IPS-20b (cell line): ENCODE measurements at regions not wholly inside any gene's neighbourhood (a gene's known extent, or its start where the extent isn't known, plus 50 kb on each side); places are given as distances from the start of the nearest gene placed in this dataset.
"Not testable (repeated sequence)": the region's sequence is repeated elsewhere in the genome, so short reads cannot be mapped to it uniquely, and the experiment has no call there.

Experiments
- H3K27ac ChIP-seq: one replicate; pipeline ENCODE4 v1.5.1; 2013; ENCODE audit warnings: low read length
- H3K27me3 ChIP-seq: 2 replicates; pipeline ENCODE4 v1.6.1; 2013; ENCODE audit warnings: mild to moderate bottlenecking, low read length, inconsistent platforms; ENCODE audit not compliant: insufficient read depth
- H3K36me3 ChIP-seq: 2 replicates; pipeline ENCODE4 v1.6.1; 2013; ENCODE audit warnings: low read depth, mild to moderate bottlenecking, inconsistent platforms, low read length, moderate library complexity; ENCODE audit not compliant: insufficient read depth
- H3K4me1 ChIP-seq: 2 replicates; pipeline ENCODE4 v1.6.1; 2013; ENCODE audit warnings: mild to moderate bottlenecking, control low read depth, inconsistent platforms, low read length, moderate library complexity; ENCODE audit not compliant: insufficient read depth
- H3K4me3 ChIP-seq: 2 replicates; pipeline ENCODE4 v1.5.1; 2013; ENCODE audit warnings: mild to moderate bottlenecking, low read length, inconsistent platforms
- H3K9ac ChIP-seq: 2 replicates; pipeline ENCODE4 v1.6.1; 2013; ENCODE audit warnings: low read depth, mild to moderate bottlenecking, inconsistent platforms, low read length, moderate library complexity
- H3K9me3 ChIP-seq: 2 replicates; pipeline ENCODE4 v1.6.1; 2013; ENCODE audit warnings: mild to moderate bottlenecking, low read depth, low read length, inconsistent platforms; ENCODE audit not compliant: insufficient read depth

DNA sequence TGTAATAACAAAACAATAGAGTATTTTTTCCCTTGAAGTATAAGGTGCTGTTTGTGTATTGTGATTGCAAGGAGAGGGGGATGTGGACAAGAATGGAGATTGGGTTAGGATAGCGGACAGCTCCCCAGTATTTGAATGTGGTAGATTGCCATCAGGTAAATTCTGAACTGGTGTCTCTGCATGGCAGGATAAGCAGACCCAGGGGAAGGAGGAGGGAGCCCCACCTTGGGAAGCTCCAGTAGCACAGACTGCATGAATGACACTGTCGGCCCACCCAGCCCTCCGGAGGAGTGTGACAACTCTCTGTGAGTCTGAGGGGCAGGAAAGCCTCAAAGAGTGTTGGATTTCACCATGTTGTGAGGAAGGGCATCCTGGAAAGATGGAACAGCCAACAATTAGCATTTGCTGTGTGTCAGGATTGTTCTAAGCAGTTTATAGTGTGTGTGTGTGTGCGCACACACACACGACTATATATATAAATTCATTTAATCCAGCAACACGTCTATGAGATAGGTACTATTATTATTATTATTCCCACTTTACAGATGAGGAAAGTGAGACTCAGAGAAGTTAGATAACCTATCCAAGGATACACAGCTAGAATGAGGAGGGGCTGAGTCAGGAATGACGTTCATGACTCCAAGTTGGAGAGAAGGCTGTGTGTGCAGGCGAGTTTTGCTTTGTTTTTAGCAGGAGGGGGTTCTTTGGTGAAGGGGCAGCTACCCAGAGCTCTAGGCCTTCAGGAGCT, 63.4 kb upstream of the LCTL start:
- H3K4me1 ChIP-seq: peaks cover 17% of the 10 kb centered on the region
- H3K4me3 ChIP-seq: no peak overlapping the region
- H3K36me3 ChIP-seq: no peaks in the 10 kb centered on the region
- H3K9ac ChIP-seq: no peak overlapping the region
- no peaks in the 10 kb centered on the region for H3K9me3 ChIP-seq
- H3K27me3 ChIP-seq: no peaks in the 10 kb centered on the region
- no peak overlapping the region for H3K27ac ChIP-seq

DNA sequence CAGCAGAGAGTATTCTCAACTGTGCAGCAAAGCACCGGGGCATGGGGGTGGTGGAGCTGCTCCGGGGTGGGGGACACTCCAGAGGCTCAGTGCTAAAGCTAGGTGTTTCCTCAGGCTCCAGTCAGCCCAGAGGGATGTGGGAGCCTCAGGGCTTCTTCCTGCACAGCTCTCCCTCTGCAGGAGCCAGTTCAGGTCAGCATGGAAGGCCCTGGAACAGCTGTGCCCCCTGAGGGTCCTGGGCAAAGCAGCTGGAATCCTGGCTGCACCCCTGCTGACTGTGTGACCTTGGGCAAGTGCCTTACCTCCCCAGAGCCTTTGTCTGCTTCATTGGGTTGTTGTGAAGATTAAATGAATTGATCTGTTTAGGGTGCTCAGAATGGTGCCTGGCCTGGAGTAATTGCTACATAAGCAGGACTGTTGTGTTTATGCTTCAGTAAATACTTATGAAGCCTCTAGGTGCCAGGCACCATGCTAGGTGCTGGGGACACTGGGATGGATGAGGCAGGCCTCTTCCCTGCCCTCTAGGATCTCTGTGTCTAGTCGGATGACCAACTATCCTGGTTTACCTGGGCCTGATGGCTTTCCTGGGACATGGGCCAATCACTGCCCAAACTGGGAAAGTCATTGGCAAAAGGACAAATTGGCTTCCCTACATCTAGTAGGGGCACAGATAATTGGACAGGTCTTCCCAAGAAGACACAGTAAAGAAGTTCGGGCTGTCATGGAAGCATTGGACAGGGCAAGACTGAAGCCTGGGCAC, 64.2 kb upstream of the LCTL start:
- H3K27me3 ChIP-seq: no peaks in the 10 kb centered on the region
- H3K9me3 ChIP-seq: no peaks in the 10 kb centered on the region
- H3K36me3 ChIP-seq: no peaks in the 10 kb centered on the region
- no peak overlapping the region for H3K9ac ChIP-seq
- no peak overlapping the region for H3K4me3 ChIP-seq
- no peak overlapping the region for H3K27ac ChIP-seq
- peaks cover 17% of the 10 kb centered on the region for H3K4me1 ChIP-seq

DNA sequence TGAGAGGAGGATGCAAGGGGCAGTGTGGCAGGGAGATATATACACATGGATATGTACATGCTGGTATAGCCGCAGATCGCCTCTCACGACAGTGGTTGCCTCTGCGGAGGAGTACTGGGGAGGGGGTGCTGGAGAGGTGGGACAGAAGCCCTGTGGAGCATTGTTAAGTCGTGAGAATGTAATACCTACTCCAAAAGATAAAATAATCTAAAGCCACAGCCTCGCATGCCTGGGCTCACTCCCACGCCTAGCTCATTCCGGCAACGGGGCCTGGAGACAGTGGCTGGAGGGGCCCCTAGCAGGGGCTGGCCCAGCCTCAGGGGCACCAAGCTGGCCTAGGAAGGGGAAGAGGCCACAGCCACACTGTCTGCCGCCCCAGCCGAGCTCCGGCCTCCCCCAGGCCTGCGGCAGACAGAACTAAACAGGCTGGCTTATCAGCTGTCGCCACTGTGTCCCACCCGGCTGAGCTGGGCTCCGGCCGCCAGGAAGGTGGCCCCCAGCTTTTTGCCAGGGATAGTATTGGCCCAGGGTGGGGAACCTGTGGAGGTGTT, 65.1 kb upstream of the LCTL start:
- Histone ChIP-seq H3K27me3 (no peaks in the 10 kb centered on the region), H3K27ac (no peak overlapping the region), H3K4me3 (no peak overlapping the region), H3K9ac (no peak overlapping the region), H3K36me3 (no peaks in the 10 kb centered on the region), H3K4me1 (peaks cover 11% of the 10 kb centered on the region; the same call in 1 of the 2 replicates), H3K9me3 (no peaks in the 10 kb centered on the region)

DNA sequence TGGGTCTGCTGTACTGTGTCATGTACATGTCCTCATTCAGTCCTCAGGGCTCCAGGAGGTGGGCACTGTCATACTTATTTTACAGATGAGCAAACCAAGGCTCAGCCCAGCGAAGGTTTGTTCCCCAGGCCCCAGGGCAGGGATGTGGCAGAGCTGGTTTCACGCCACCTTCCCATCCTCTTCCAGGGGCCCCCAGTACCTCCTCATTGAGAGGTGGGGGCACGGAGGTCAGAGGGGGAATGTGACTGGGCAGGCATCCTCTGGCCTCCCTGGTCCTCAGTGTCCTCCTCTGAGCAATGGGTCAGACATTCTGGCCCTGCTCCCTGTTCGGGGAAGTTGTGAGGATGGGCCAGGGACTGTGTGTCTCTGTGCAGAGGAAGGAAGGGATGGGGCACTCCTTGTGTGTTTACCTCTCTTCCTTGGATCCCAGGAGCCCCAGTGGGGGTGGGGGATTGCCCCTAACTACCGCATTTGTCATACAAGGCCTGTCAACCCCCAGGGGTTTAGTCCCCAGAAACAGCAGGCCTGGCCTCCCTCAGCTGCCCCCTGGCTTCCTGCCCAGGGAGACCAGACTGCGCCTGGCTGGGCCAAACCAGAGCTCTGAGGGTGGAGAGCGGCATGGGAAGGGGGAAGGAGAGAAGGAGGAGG, 65.9 kb upstream of the LCTL start:
- no peaks in the 10 kb centered on the region for H3K36me3 ChIP-seq
- H3K4me1 ChIP-seq: peaks cover 9% of the 10 kb centered on the region; the same call in 1 of the 2 replicates
- no peaks in the 10 kb centered on the region for H3K27me3 ChIP-seq
- no peak overlapping the region for H3K9ac ChIP-seq
- H3K4me3 ChIP-seq: no peak overlapping the region
- no peak overlapping the region for H3K27ac ChIP-seq
- H3K9me3 ChIP-seq: no peaks in the 10 kb centered on the region

DNA sequence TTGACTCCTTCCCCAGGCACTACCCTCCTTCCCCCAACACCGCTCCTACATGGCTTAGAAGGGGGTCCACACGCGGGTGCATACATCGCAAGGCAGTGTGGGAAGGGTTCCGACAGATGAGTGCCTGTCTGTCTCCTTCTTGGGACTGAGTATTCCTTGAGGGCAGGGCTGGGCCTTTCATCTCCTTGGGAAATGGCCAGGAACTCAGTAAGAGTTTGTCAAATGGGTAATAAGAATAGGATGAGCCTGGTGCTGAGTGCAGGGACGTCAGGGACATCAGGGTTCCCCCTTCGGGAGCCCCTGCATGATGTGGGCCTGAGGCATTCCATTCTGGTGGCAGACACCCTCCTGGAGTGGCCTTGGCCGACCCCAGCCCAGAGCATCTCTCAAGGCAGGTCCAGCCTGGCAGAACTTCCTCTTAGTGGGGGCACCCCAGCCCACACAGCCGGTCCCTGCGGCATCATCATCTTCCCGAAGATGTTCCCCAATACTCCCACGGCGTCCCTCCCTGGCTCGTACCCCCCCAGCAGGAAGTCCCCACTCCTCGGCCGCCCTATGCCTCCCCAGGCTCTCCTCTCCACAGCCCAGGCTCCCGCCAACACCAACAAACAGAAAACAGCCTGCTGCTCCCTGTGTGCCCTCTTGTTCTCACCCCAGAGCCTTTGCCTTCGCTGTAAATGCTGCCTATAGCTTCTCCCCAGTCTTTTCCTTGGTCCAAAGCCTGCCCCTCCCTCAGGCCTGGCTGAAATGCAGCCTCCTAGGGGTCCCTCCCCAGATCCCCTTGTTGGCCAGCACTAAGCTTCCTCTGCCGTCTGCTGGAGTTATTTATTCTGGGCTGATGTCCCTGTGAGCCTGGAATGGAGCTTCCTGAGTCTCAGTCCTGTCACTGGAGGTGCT, 67.5 kb upstream of the LCTL start:
- Histone ChIP-seq H3K27me3 (no peaks in the 10 kb centered on the region), H3K27ac (no peak overlapping the region), H3K36me3 (no peaks in the 10 kb centered on the region), H3K4me1 (peaks cover 9% of the 10 kb centered on the region; the same call in 1 of the 2 replicates), H3K9me3 (no peaks in the 10 kb centered on the region), H3K4me3 (no peak overlapping the region), H3K9ac (no peak overlapping the region)

DNA sequence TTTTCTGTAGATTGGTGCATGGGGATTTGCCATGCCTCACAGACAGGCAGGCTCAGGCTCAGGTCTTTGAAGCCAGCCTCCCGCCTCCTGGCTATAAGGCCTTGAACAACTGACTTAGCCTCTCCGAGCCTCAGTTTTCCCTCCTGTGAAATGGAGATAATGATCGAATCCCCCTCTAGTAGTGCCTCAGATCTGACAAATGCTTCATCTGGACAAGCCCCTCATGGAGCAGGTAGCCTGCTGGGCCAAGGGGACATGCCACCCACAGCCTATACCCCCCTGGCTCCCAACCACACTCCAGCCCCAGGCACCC, 68.1 kb upstream of the LCTL start:
- H3K36me3 ChIP-seq: no peaks in the 10 kb centered on the region
- H3K9me3 ChIP-seq: no peaks in the 10 kb centered on the region
- no peak overlapping the region for H3K27ac ChIP-seq
- H3K27me3 ChIP-seq: no peaks in the 10 kb centered on the region
- H3K4me1 ChIP-seq: peaks cover 9% of the 10 kb centered on the region; the same call in 1 of the 2 replicates
- H3K4me3 ChIP-seq: no peak overlapping the region
- H3K9ac ChIP-seq: no peak overlapping the region

DNA sequence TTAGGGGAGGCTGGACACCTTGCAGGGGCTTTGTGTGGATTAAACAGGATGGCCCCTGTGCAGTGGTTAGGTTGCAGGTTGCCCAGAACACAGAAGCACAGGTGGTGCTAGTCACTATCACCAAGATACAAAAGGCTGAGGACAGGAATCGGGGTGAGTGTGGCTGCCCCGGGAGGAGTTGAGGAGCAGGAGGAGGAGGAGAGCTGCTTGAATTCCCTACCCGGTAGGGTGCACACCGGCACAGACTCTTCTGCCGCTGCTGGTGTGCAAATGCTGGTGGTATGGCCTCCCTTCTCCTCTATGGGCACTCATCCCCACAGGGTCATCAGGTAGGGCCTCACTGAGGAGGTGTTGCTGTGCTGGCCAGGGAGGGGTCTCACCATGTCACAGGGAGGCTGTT, 67.5 kb upstream of the SMAD6 start:
- no peaks in the 10 kb centered on the region for H3K36me3 ChIP-seq
- no peak overlapping the region for H3K4me3 ChIP-seq
- no peaks in the 10 kb centered on the region for H3K9me3 ChIP-seq
- H3K27me3 ChIP-seq: no peaks in the 10 kb centered on the region
- H3K27ac ChIP-seq: no peak overlapping the region
- H3K4me1 ChIP-seq: peaks cover 4% of the 10 kb centered on the region; the same call in 1 of the 2 replicates
- H3K9ac ChIP-seq: no peak overlapping the region

DNA sequence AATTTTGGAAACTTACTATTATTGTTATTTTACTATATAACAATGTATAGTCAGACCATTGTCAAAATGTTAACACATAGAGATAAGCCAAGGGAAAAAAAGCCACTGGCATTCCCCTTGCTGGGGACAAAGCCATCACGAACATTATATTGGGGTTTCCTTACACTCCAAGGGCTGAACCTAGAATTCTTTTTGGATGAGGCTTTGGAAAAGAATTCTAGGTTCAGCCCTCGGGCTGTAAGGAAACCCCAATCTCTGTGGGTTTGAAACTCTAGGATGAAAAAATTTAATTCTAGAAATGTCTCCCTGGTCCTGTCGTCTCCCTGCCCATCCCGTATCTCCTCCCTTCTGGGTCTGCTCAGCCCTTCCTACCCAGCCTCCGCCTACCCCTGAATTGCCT, 67.0 kb upstream of the SMAD6 start:
- Histone ChIP-seq H3K9me3 (no peaks in the 10 kb centered on the region), H3K27ac (no peak overlapping the region), H3K36me3 (no peaks in the 10 kb centered on the region), H3K9ac (no peak overlapping the region), H3K4me3 (no peak overlapping the region), H3K27me3 (no peaks in the 10 kb centered on the region), H3K4me1 (peaks cover 4% of the 10 kb centered on the region; the same call in 1 of the 2 replicates)

DNA sequence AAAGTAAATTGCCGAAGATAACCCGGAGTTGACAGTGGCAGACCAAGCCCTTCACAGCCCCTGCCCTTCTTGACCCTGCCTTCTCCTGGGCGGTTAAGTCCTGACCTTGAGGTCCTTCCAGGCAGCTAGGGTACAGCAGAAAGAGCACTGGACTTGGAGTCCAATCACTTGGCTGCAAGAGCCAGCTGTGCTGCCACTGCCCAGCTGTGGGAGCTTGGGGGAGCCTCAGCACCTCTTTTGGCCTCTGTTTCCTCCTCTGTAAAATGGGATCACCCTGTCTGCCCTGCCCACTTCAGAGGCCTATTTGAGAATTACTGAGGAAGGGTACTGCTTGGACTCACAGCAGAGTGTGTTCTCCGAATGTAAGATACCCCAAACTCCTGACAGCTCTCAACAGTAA, 66.2 kb upstream of the SMAD6 start:
- no peaks in the 10 kb centered on the region for H3K36me3 ChIP-seq
- H3K4me1 ChIP-seq: peaks cover 4% of the 10 kb centered on the region; the same call in 1 of the 2 replicates
- H3K4me3 ChIP-seq: no peak overlapping the region
- no peak overlapping the region for H3K9ac ChIP-seq
- H3K27me3 ChIP-seq: no peaks in the 10 kb centered on the region
- no peak overlapping the region for H3K27ac ChIP-seq
- no peaks in the 10 kb centered on the region for H3K9me3 ChIP-seq

DNA sequence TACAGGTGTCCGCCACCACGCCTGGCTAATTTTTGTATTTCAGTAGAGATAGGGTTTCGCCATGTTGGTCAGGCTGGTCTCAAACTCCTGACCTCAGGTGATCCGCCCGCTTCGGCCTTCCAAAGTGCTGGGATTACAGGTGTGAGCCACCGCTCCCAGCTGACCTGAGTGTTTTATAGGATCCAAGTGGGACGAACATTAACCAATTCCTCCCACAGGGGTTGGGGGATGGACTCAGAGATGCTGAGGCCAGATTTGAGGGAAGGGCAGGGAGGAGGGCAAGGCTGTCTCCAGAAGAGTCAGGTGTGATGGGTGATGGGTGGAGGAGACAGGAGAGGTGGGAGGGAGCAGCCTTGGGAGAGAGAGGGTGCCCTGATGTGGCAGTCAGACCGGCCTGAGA, 65.0 kb upstream of the SMAD6 start:
- H3K4me3 ChIP-seq, H3K4me1 ChIP-seq, H3K9me3 ChIP-seq, H3K9ac ChIP-seq, H3K27me3 ChIP-seq, H3K36me3 ChIP-seq, H3K27ac ChIP-seq: not testable (repeated sequence)

DNA sequence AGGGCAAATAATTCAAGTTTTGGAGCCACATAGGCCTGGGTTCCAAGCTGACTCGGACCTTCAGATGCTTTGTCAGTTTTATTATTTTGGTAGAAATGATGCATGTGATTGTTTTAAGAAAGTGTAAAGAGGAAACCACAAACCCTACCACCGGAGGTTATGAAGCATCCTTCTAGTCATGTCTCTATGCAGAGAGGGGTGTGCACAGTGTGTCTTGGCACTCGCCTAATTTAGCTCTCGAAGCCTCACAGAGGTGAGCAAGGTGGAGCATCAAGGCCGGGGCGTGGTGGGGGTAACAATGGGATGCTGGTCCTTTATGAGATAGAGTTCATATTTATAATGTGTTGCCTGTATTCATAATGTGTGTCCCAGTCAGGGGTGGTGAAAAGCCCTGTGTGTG, 63.7 kb upstream of the SMAD6 start:
- Histone ChIP-seq H3K27ac (no peak overlapping the region), H3K4me1 (no peaks in the 10 kb centered on the region), H3K4me3 (no peak overlapping the region), H3K9me3 (no peaks in the 10 kb centered on the region), H3K9ac (no peak overlapping the region), H3K27me3 (no peaks in the 10 kb centered on the region), H3K36me3 (no peaks in the 10 kb centered on the region)
